Esophagus muscularis mucosa (tissue), 4 donors: ENCODE measurements at regions not wholly inside any gene's neighbourhood (a gene's known extent, or its start where the extent isn't known, plus 50 kb on each side); places are given as distances from the start of the nearest gene placed in this dataset.

Experiments used
- EP300 ChIP-seq: sonication (generic); formaldehyde crosslinking; IDR thresholded peaks from one replicate; pipeline ENCODE4 v1.6.1; 2017; ENCODE audit warnings: antibody characterized with exemption
- POLR2A ChIP-seq: fragments of 450-650 bp; IDR thresholded peaks from one replicate; pipeline ENCODE4 v1.6.1; 2017; ENCODE audit warnings: antibody characterized with exemption, moderate library complexity, mild to moderate bottlenecking, low read depth
- POLR2AphosphoS5 ChIP-seq, 2 donors: sonication (generic); formaldehyde crosslinking; IDR thresholded peaks; one replicate each; pipeline ENCODE4 v1.6.1; 2017; ENCODE audit warnings: antibody characterized with exemption in 2 of 2
- TF ChIP-seq, protein P1 (sequence below), 3 experiments: fragments of 200-600 bp in 2 of 3; fragments of 450-650 bp in 1 of 3; sonication (generic) in 2 of 3; IDR thresholded peaks; one replicate each; pipeline ENCODE4 v1.5.1; 2017 to 2019; ENCODE audit warnings: antibody characterized with exemption in 3 of 3, mild to moderate bottlenecking in 2 of 3, moderate library complexity in 1 of 3

DNA sequence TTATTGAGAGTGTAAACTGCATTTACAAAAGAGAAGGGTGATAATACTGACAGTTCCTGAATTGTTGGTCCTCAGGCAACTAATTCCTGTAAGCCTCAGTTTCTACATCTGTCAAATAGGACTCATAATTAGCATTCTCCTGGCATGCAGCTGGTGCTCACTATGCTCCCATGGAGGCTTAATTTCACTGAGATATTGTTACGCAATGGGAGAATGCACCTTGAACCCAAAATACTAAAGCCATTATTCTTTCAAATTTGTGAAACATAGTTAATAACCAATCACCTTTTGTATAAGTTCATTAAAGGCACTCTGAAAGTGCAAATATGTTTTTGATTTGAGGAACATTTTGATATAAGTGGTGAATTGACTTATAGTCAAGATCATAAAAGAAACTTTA, 985.5 kb downstream of the CDH11 start:
- TF ChIP-seq EP300 (no peak), POLR2AphosphoS5 (IDR thresholded peaks at IDR 0.05) (no peak), POLR2A (no peak)
- TF ChIP-seq, protein P1, sequence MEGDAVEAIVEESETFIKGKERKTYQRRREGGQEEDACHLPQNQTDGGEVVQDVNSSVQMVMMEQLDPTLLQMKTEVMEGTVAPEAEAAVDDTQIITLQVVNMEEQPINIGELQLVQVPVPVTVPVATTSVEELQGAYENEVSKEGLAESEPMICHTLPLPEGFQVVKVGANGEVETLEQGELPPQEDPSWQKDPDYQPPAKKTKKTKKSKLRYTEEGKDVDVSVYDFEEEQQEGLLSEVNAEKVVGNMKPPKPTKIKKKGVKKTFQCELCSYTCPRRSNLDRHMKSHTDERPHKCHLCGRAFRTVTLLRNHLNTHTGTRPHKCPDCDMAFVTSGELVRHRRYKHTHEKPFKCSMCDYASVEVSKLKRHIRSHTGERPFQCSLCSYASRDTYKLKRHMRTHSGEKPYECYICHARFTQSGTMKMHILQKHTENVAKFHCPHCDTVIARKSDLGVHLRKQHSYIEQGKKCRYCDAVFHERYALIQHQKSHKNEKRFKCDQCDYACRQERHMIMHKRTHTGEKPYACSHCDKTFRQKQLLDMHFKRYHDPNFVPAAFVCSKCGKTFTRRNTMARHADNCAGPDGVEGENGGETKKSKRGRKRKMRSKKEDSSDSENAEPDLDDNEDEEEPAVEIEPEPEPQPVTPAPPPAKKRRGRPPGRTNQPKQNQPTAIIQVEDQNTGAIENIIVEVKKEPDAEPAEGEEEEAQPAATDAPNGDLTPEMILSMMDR (IDR thresholded peaks at IDR 0.05): no peak
